HepG2 (cell line): ENCODE measurements at regions not wholly inside any gene's neighbourhood (a gene's known extent, or its start where the extent isn't known, plus 50 kb on each side); places are given as distances from the start of the nearest gene placed in this dataset.

ENCODE experiments used
- CREB1 ChIP-seq, 2 experiments: fragments of 450-650 bp in 1 of 2; IDR thresholded peaks; 2 replicates each; pipeline ENCODE4 v1.6.1; 2016 to 2017; ENCODE audit warnings: control low read depth in 1 of 2, mild to moderate bottlenecking in 1 of 2, missing compliant biosample characterization in 1 of 2, missing genetic modification characterization in 1 of 2
- CTCF ChIP-seq: sonication (generic); formaldehyde crosslinking; IDR thresholded peaks from 2 replicates; pipeline ENCODE4 v1.5.0; 2020; ENCODE audit warnings: mild to moderate bottlenecking, missing genetic modification reagents, moderate library complexity
- EHMT2 ChIP-seq: fragments of 200-600 bp; sonication (generic); IDR thresholded peaks from 2 replicates; pipeline ENCODE4 v1.7.0; 2017; ENCODE audit warnings: antibody characterized with exemption, low read depth, low read length, borderline replicate concordance
- JUN ChIP-seq: sonication (generic); formaldehyde crosslinking; IDR thresholded peaks from 2 replicates; pipeline ENCODE4 v1.4.0; 2020; ENCODE audit warnings: mild to moderate bottlenecking, missing genetic modification reagents
- POLR2A ChIP-seq, 2 experiments: IDR thresholded peaks; 2 replicates each; pipeline ENCODE4 v1.6.1; 2011; ENCODE audit warnings: low read depth in 2 of 2, low read length in 2 of 2, mild to moderate bottlenecking in 1 of 2, moderate library complexity in 1 of 2; ENCODE audit not compliant: insufficient read depth in 1 of 2
- TARDBP ChIP-seq: sonication (generic); formaldehyde crosslinking; IDR thresholded peaks from 2 replicates; pipeline ENCODE4 v1.8.0; 2022; ENCODE audit warnings: mild to moderate bottlenecking, missing genetic modification reagents
- ZNF205 ChIP-seq: IDR thresholded peaks from 2 replicates; pipeline ENCODE4 v1.6.1; 2018; ENCODE audit warnings: missing biosample characterization, missing genetic modification reagents
- ZNF354B ChIP-seq: sonication (generic); formaldehyde crosslinking; IDR thresholded peaks from 2 replicates; pipeline ENCODE4 v1.8.0; 2022; ENCODE audit warnings: mild to moderate bottlenecking, missing genetic modification reagents
- ZNF891 ChIP-seq: sonication (generic); formaldehyde crosslinking; IDR thresholded peaks from 2 replicates; pipeline ENCODE4 v1.5.0; 2020; ENCODE audit warnings: mild to moderate bottlenecking, missing genetic modification reagents
- TF ChIP-seq, protein P1 (sequence below): sonication (generic); formaldehyde crosslinking; IDR thresholded peaks from 2 replicates; pipeline ENCODE4 v1.4.0; 2020; ENCODE audit warnings: missing genetic modification reagents

DNA sequence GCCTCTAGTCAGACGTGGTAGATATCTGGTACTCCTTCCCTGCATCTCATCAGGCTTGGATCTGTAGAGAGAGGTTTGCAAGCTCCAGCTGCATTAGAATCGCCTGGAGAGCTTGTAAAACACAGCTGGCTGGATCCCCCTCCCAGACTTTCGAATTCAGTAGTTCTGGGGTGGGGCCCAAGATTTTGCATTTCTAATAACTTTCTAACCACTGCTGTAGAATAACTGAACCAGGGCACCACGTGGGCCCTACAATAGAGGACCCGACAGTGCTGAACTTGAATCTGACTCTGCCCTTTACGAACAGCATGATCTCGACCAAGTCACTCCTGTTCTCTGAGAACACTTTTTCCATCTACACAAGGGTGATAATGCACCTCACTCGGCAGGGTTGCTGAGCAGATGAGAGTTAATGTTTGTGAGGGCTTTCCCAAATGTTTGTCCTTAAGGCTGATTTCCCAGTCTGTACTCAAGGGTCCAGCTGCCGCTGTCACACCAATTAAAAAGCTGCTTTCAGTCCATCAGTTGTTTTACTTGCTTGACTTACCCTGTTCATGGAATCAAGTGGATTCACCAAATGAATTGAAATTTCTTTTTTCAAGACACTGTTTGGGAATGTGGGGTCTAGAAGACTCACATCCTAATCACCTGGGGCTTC, 86.6 kb upstream of the SLC24A4 start:
- TF ChIP-seq JUN (CRISPR knock-in tag) (no peak), POLR2A (IDR thresholded peaks at IDR 0.05; ENCODE audit: insufficient read depth in 1 of 2, low read depth in 2 of 2, low read length in 2 of 2) (no peak), ZNF891 (CRISPR knock-in tag) (no peak), EHMT2 (no peak), CTCF (CRISPR knock-in tag) (no peak), TARDBP (no peak), ZNF205 (CRISPR knock-in tag) (no peak), ZNF354B (CRISPR knock-in tag) (no peak), CREB1 (IDR thresholded peaks at IDR 0.05) (no peak), CREB1 (CRISPR knock-in tag; IDR thresholded peaks at IDR 0.05) (no peak)
- TF ChIP-seq, protein P1, sequence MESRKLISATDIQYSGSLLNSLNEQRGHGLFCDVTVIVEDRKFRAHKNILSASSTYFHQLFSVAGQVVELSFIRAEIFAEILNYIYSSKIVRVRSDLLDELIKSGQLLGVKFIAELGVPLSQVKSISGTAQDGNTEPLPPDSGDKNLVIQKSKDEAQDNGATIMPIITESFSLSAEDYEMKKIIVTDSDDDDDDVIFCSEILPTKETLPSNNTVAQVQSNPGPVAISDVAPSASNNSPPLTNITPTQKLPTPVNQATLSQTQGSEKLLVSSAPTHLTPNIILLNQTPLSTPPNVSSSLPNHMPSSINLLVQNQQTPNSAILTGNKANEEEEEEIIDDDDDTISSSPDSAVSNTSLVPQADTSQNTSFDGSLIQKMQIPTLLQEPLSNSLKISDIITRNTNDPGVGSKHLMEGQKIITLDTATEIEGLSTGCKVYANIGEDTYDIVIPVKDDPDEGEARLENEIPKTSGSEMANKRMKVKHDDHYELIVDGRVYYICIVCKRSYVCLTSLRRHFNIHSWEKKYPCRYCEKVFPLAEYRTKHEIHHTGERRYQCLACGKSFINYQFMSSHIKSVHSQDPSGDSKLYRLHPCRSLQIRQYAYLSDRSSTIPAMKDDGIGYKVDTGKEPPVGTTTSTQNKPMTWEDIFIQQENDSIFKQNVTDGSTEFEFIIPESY (CRISPR knock-in tag) = no peak
